ENCODE measurements at regions not wholly inside any gene's neighbourhood (a gene's known extent, or its start where the extent isn't known, plus 50 kb on each side); places are given as distances from the start of the nearest gene placed in this dataset.

- H3K4me1 ChIP-seq, result peaks cover 0 to 29% (median 8%) of the 10 kb centered on the region in 4 donors
- intact Hi-C loops (cut with DNase I; ENCODE audit: low total_unique reads), result no loop called here
- H3K4me3 ChIP-seq, result no peak overlapping the region
- DNase-seq, result no peak
- H3K27ac ChIP-seq, result peak overlapping the region in 1 of 2 donors; percentile 24
- H3K27me3 ChIP-seq, result no peaks in the 10 kb centered on the region
- H3K9me3 ChIP-seq, result no peaks in the 10 kb centered on the region
- TF ChIP-seq CTCF (IDR thresholded peaks at IDR 0.05), result no peak
- no peaks in the 10 kb centered on the region for H3K36me3 ChIP-seq
These were observed 291.0 kb downstream of the TBL1XR1 start for GRCh38 chr3:176906046-176906905.

- intact Hi-C loops (cut with DNase I; ENCODE audit: low total_unique reads), result no loop called here
- no peak overlapping the region for H3K4me3 ChIP-seq
- H3K36me3 ChIP-seq, result no peaks in the 10 kb centered on the region
- H3K27me3 ChIP-seq, result no peaks in the 10 kb centered on the region
- no peak for TF ChIP-seq CTCF (IDR thresholded peaks at IDR 0.05)
- DNase-seq, result no peak
- H3K9me3 ChIP-seq, result no peaks in the 10 kb centered on the region
- peaks cover 0 to 29% (median 8%) of the 10 kb centered on the region in 4 donors for H3K4me1 ChIP-seq
- peak overlapping the region in 1 of 2 donors; percentile 24 for H3K27ac ChIP-seq
These were observed 292.0 kb downstream of the TBL1XR1 start for GRCh38 chr3:176905331-176905730.

- no peak overlapping the region for H3K4me3 ChIP-seq
- no peak for TF ChIP-seq CTCF (IDR thresholded peaks at IDR 0.05)
- no peaks in the 10 kb centered on the region for H3K36me3 ChIP-seq
- H3K9me3 ChIP-seq, result no peaks in the 10 kb centered on the region
- no peaks in the 10 kb centered on the region for H3K27me3 ChIP-seq
- DNase-seq, result no peak
- intact Hi-C loops (cut with DNase I; ENCODE audit: low total_unique reads), result no loop called here
- peaks cover 0 to 29% (median 8%) of the 10 kb centered on the region in 4 donors for H3K4me1 ChIP-seq
- peak overlapping the region in 1 of 2 donors; percentile 24 for H3K27ac ChIP-seq
These were observed 292.8 kb downstream of the TBL1XR1 start for GRCh38 chr3:176904506-176904905.

- no peak overlapping the region for H3K27ac ChIP-seq
- no peak for DNase-seq
- H3K36me3 ChIP-seq, result no peaks in the 10 kb centered on the region
- no peaks in the 10 kb centered on the region for H3K9me3 ChIP-seq
- no peaks in the 10 kb centered on the region for H3K4me1 ChIP-seq
- no peak overlapping the region for H3K4me3 ChIP-seq
- intact Hi-C loops (cut with DNase I; ENCODE audit: low total_unique reads), result no loop called here
- no peak for TF ChIP-seq CTCF (IDR thresholded peaks at IDR 0.05)
- no peaks in the 10 kb centered on the region for H3K27me3 ChIP-seq
These were observed 300.6 kb downstream of the TBL1XR1 start for GRCh38 chr3:176896640-176897039.

GRCh38 chr3:176896165-176896564, 301.1 kb downstream of the TBL1XR1 start:
- H3K4me3 ChIP-seq, result no peak overlapping the region
- no peak for DNase-seq
- H3K36me3 ChIP-seq, result no peaks in the 10 kb centered on the region
- H3K27ac ChIP-seq, result no peak overlapping the region
- H3K9me3 ChIP-seq, result no peaks in the 10 kb centered on the region
- H3K4me1 ChIP-seq, result no peaks in the 10 kb centered on the region
- intact Hi-C loops (cut with DNase I; ENCODE audit: low total_unique reads), result no loop called here
- no peak for TF ChIP-seq CTCF (IDR thresholded peaks at IDR 0.05)
- H3K27me3 ChIP-seq, result no peaks in the 10 kb centered on the region
